ENCODE measurements at regions not wholly inside any gene's neighbourhood (a gene's known extent, or its start where the extent isn't known, plus 50 kb on each side); places are given as distances from the start of the nearest gene placed in this dataset.

DNA sequence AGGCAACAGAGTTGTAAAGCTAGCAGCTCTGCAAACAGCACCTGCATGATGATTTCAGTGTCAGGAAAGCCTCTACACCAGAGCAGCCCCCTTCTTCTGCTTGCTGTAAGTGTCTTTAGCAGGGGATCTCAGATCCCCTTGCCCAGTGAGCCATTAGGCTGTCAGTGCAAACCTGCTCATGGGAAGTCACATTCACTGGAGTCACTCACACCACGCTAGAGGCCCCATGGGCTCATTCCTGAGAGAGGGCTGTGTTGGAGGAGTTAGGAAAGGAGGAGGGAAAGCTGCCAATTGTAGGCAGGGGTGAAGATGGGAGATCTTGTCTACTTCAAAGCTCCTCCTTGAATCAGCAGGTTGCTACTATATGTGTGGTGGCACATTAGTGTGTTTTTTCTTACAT lies 275.2 kb downstream of the SMARCA2 start:
- no peak for TF ChIP-seq POLR2A (IDR thresholded peaks at IDR 0.05; ENCODE audit: low read depth, low read length)
- TF ChIP-seq POLR2AphosphoS5 (IDR thresholded peaks at IDR 0.05; ENCODE audit: insufficient read depth, low read depth, low read length) = no peak
- TF ChIP-seq, protein P1, sequence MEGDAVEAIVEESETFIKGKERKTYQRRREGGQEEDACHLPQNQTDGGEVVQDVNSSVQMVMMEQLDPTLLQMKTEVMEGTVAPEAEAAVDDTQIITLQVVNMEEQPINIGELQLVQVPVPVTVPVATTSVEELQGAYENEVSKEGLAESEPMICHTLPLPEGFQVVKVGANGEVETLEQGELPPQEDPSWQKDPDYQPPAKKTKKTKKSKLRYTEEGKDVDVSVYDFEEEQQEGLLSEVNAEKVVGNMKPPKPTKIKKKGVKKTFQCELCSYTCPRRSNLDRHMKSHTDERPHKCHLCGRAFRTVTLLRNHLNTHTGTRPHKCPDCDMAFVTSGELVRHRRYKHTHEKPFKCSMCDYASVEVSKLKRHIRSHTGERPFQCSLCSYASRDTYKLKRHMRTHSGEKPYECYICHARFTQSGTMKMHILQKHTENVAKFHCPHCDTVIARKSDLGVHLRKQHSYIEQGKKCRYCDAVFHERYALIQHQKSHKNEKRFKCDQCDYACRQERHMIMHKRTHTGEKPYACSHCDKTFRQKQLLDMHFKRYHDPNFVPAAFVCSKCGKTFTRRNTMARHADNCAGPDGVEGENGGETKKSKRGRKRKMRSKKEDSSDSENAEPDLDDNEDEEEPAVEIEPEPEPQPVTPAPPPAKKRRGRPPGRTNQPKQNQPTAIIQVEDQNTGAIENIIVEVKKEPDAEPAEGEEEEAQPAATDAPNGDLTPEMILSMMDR (IDR thresholded peaks at IDR 0.05; ENCODE audit: extremely low read depth in 1 of 2, insufficient read depth in 1 of 2, low read depth in 1 of 2, low read length in 2 of 2) = no peak
- no peak for TF ChIP-seq EZH2 (IDR thresholded peaks at IDR 0.05; ENCODE audit: borderline replicate concordance, low read depth, low read length, severe bottlenecking)
- TF ChIP-seq, protein P2, sequence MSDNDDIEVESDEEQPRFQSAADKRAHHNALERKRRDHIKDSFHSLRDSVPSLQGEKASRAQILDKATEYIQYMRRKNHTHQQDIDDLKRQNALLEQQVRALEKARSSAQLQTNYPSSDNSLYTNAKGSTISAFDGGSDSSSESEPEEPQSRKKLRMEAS (IDR thresholded peaks at IDR 0.05; ENCODE audit: insufficient read depth, insufficient read length) = no peak
- TF ChIP-seq FOS (IDR thresholded peaks at IDR 0.05; ENCODE audit: borderline replicate concordance, insufficient read depth, low read length) = no peak
- no peak for TF ChIP-seq JUN (IDR thresholded peaks at IDR 0.05; ENCODE audit: borderline replicate concordance, insufficient read depth, insufficient read length, low read depth)
